ENCODE measurements at regions not wholly inside any gene's neighbourhood (a gene's known extent, or its start where the extent isn't known, plus 50 kb on each side); places are given as distances from the start of the nearest gene placed in this dataset.

GRCh38 chr7:130897515-130898419 lies 163.8 kb upstream of the KLF14 start:
- DNase-seq: no peak

GRCh38 chr7:130899071-130899560 lies 165.1 kb upstream of the KLF14 start:
- no peak for DNase-seq

- DNase-seq: no peak
Observed at GRCh38 chr7:130899638-130900401, 165.8 kb upstream of the KLF14 start.

- no peak for DNase-seq
Observed at GRCh38 chr7:130900471-130901076, 166.6 kb upstream of the KLF14 start.

DNA sequence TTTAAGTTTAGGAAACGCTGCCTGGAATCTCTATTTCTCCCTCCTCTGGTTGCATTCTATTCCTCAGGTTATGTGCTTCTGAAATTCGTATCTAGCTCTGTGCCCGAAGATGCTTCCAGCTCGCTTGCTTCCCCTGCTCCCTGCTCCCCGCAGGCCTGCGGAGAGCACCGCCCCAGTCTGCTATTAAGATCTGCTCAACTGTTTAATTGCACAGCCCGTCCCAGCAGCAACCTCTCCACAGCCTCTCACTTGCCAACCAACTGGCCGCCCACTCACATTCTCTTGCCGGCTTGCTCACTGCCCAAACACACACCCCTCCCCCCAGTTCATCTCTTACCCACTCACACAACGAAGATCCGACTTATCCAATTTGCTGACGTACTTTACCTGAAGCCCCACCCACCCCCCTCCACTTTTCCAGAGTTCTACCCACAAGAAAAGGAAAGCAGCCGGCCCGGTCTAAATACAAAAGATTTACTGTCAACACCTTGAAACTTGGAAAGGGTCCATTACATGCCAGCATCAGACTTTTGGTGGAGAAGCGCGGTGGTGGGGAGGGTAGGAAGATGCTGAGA lies 167.3 kb upstream of the KLF14 start:
- peak; percentile 51 for DNase-seq

GRCh38 chr7:130902755-130903357 lies 168.8 kb upstream of the KLF14 start:
- DNase-seq: no peak

- peak; percentile 63 for DNase-seq
Observed at GRCh38 chr7:130903358-130903974, 169.5 kb upstream of the KLF14 start.

GRCh38 chr7:130904031-130904757 lies 170.2 kb upstream of the KLF14 start:
- peak; percentile 65 for DNase-seq

DNA sequence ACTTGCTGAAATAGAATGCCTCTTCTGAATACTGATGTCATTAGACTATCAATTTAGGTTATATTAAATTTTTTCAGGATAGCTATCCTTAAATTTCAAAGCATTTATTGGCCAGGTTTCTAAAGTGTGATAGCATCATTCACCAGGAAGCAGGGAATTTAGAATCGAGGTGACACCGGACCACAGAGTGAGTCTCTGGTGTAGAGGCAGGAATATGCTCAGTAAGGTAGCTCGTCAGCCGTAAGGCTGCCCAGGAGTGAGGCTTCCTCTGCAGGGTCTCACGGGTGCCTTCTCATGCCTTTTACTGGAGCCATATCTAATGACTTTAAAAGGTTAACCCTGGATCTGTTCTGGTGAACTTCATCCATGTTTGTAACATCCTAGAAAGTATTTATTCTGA lies 170.8 kb upstream of the KLF14 start:
- DNase-seq: no peak

- no peak for DNase-seq
Observed at GRCh38 chr7:130906575-130906974, 172.6 kb upstream of the KLF14 start.

DNA sequence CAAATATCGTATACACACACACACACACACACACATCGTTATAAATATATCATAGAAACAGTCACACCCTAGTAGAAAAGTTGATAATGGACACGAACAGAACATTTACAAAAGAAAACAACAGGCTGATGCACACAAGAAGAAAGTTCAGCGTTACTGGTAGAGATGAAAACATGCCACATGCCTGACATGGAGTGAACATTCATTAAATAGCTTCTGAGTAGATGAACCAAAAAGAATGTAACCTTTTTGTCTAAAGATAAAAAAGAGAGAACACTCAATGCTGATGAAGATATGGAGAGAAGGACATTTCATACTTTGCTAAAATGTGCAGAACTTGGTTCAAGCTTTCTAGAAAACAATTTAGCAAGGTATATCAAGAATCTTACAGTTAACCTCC lies 173.4 kb upstream of the KLF14 start:
- DNase-seq: no peak

GRCh38 chr7:130908345-130909160 lies 174.5 kb upstream of the KLF14 start:
- no peak for DNase-seq

GRCh38 chr7:130909161-130909836 lies 175.3 kb upstream of the KLF14 start:
- DNase-seq: no peak

DNA sequence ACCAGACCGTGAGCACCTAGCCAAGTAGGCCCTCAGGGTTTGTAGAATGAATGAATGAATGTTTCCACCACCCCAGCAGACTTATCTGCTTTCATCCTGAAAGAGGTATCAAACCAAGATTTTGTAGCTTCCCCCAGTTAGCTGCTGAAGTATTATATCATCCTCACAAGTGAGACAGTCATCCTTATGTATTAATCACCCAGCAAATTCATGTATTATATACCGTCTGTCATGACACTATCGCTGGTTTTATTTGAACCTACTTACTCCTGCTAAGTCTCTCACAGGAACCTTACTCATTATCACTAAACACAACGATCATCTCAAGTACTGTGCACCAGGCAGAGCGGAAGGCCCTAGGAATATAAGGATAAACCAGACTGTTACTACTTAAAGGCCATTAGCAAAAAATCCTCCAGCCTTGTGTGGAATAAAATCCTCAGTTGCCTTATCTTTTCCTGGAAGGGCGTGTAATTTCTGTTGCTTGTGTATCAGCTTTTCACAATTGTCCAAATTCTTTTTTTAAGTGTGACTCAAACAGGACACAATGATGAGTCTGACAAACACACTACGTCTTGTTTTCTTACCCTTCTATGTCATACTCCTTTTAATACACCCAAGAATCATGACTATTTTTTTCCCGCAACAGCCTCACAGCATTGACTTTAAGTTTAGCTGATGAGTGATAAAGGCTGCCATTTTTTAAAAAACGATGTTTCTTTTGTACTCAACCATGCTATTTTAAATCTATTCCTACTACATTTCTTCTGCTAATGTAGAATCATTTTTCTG lies 176.1 kb upstream of the KLF14 start:
- no peak for DNase-seq

GRCh38 chr7:130910949-130911944 lies 177.2 kb upstream of the KLF14 start:
- DNase-seq: peak; percentile 29

DNA sequence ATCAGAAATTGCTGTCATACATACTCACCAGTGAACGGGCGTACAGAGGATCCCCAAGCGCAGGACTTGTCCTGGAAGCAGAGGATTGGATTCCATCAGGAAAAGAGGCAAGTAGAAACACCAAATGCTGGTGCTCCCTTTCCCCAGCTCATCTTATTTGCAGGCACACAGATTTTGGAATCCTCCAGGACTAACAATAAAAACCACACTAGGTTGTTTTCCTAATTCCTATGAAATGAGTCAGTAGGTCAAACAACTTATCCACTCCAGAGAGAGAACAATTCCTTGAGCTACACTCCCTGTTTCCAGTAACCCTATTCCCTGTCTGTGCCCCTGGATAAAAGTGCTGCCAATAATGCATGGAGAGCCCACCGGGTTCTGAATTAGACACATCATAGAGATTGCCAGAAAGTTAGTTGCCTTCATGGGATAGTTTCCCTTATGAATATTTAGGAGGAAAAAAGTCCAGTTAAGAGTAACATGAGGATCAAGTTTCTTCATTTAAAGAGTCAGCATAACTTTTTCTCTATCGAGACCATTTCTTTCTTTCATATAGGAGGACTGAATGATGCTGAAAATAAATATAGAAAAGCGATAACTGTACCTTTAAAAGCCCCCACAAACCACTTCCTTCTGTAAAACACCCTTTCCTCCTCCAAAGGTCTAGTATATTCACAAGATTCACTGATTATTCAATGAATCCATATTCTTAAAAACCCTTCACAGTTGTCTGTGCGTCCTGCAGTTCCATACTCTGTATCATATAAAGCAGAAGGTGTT lies 178.3 kb upstream of the KLF14 start:
- DNase-seq: peak; percentile 65
